H1 (cell line): ENCODE measurements at regions not wholly inside any gene's neighbourhood (a gene's known extent, or its start where the extent isn't known, plus 50 kb on each side); places are given as distances from the start of the nearest gene placed in this dataset.
"Not testable (repeated sequence)": the region's sequence is repeated elsewhere in the genome, so short reads cannot be mapped to it uniquely, and the experiment has no call there.

Experiments used
- CTCF ChIA-PET: fragments of 300-600 bp; sonication (Branson Sonifier 250); formaldehyde crosslinking; loops from one replicate; lab custom pipeline; 2021; ENCODE audit not compliant: partially characterized antibody; lab: Charles Lee
- POLR2A ChIA-PET: fragments of 300-600 bp; sonication (Branson Sonifier 250); formaldehyde crosslinking; loops from one replicate; lab custom pipeline; 2021; ENCODE audit warnings: inconsistent platforms; ENCODE audit not compliant: partially characterized antibody; lab: Charles Lee
- DNase-seq, 2 experiments: peaks; one replicate each; pipeline versions ENCODE4 v3.0.0 to v3.0.0-alpha.2; 2010 to 2022; ENCODE audit warnings: low spot score in 2 of 2, low read depth in 1 of 2, mixed read lengths in 1 of 2
- FAIRE-seq: peaks from 2 replicates; lab custom pipeline; 2011; peaks lifted over from hg19 to GRCh38; lab: Jason Lieb, UNC
- H2AFZ ChIP-seq: 2 replicates; pipeline ENCODE4 v1.8.1; 2012; ENCODE audit warnings: low read length, inconsistent platforms
- H2AK5ac ChIP-seq: 2 replicates; pipeline ENCODE4 v1.6.1; 2013; ENCODE audit warnings: low read depth, low read length
- H2BK120ac ChIP-seq: replicated peaks from 2 replicates; pipeline ENCODE3; 2013; ENCODE audit warnings: low read depth, low read length, inconsistent platforms
- H2BK12ac ChIP-seq: 2 replicates; pipeline ENCODE4 v1.6.1; 2013; ENCODE audit warnings: low read depth, low read length
- H2BK15ac ChIP-seq: 2 replicates; pipeline ENCODE4 v1.6.1; 2013; ENCODE audit warnings: low read length
- H2BK20ac ChIP-seq: 2 replicates; pipeline ENCODE4 v1.6.1; 2013; ENCODE audit warnings: low read length
- H2BK5ac ChIP-seq: 2 replicates; pipeline ENCODE4 v1.6.1; 2013; ENCODE audit warnings: low read depth, low read length
- H3K14ac ChIP-seq: 2 replicates; pipeline ENCODE4 v1.6.1; 2013; ENCODE audit warnings: inconsistent platforms; ENCODE audit not compliant: insufficient read length
- H3K18ac ChIP-seq: 2 replicates; pipeline ENCODE4 v1.6.1; 2013; ENCODE audit warnings: low read length; ENCODE audit errors: extremely low read depth
- H3K23ac ChIP-seq: 2 replicates; pipeline ENCODE4 v1.6.1; 2013; ENCODE audit warnings: inconsistent platforms; ENCODE audit not compliant: insufficient read length
- H3K23me2 ChIP-seq: 2 replicates; pipeline ENCODE4 v1.6.1; 2013; ENCODE audit warnings: low read depth, low read length
- H3K27ac ChIP-seq: 2 replicates; pipeline ENCODE4 v1.6.1; 2011; ENCODE audit warnings: low read depth, low read length, inconsistent platforms
- H3K27me3 ChIP-seq, 4 experiments: replicated peaks in 1 of 4; 1 replicate in 1 of 4; 2 replicates in 3 of 4; pipeline versions ENCODE4 v1.6.1 to v1.8.1; 2011 to 2013; ENCODE audit warnings: low read length in 3 of 4, mild to moderate bottlenecking in 3 of 4, inconsistent platforms in 2 of 4, mixed read lengths in 2 of 4, moderate library complexity in 1 of 4; ENCODE audit not compliant: control insufficient read depth in 3 of 4, insufficient read depth in 3 of 4; ENCODE audit errors: extremely low read depth in 1 of 4
- H3K36me3 ChIP-seq, 4 experiments: 2 replicates each; pipeline versions ENCODE4 v1.6.1 to v1.8.1; 2011 to 2013; ENCODE audit warnings: mild to moderate bottlenecking in 4 of 4, low read length in 3 of 4, moderate library complexity in 2 of 4, control low read depth in 1 of 4, inconsistent platforms in 1 of 4; ENCODE audit not compliant: insufficient read depth in 4 of 4, control insufficient read depth in 2 of 4
- H3K4ac ChIP-seq: replicated peaks from 2 replicates; pipeline ENCODE3; 2013; ENCODE audit warnings: low read length, low read depth, mixed read lengths, inconsistent platforms; ENCODE audit not compliant: insufficient read length
- H3K4me1 ChIP-seq, 4 experiments: replicated peaks in 1 of 4; 1 replicate in 1 of 4; 2 replicates in 3 of 4; pipeline versions ENCODE4 v1.6.1 to v1.8.1; 2011 to 2013; ENCODE audit warnings: low read length in 3 of 4, inconsistent platforms in 2 of 4, mixed read lengths in 1 of 4; ENCODE audit not compliant: insufficient read depth in 4 of 4, control insufficient read depth in 3 of 4
- H3K4me2 ChIP-seq, 2 experiments: 2 replicates each; pipeline versions ENCODE4 v1.6.1 to v1.8.1; 2011 to 2013; ENCODE audit warnings: low read depth in 2 of 2, low read length in 2 of 2, control low read depth in 1 of 2, inconsistent platforms in 1 of 2, mild to moderate bottlenecking in 1 of 2; ENCODE audit not compliant: insufficient read depth in 1 of 2
- H3K4me3 ChIP-seq, 4 experiments: fragments of 200-600, 300-600 bp in 1 of 4; sonication (generic), shearing (Covaris generic), sonication (Bioruptor Twin) in 1 of 4; 2 replicates each; pipeline versions ENCODE4 v1.5.1 to v1.8.1; 2011 to 2016; ENCODE audit warnings: low read length in 4 of 4, low read depth in 3 of 4, control low read depth in 2 of 4, inconsistent platforms in 2 of 4, mild to moderate bottlenecking in 2 of 4, mixed read lengths in 1 of 4, moderate library complexity in 1 of 4; ENCODE audit not compliant: insufficient read depth in 2 of 4; ENCODE audit errors: extremely low read depth in 1 of 4
- H3K56ac ChIP-seq: replicated peaks from 2 replicates; pipeline ENCODE3; 2013; ENCODE audit warnings: low read depth, mild to moderate bottlenecking, mixed read lengths, low read length, inconsistent platforms; ENCODE audit not compliant: insufficient read length
- H3K79me1 ChIP-seq: 2 replicates; pipeline ENCODE4 v1.6.1; 2013; ENCODE audit warnings: low read depth, low read length, control low read depth
- H3K79me2 ChIP-seq, 2 experiments: 2 replicates each; pipeline versions ENCODE4 v1.6.1 to v1.8.1; 2012 to 2013; ENCODE audit warnings: low read length in 2 of 2, mild to moderate bottlenecking in 2 of 2, inconsistent platforms in 1 of 2; ENCODE audit not compliant: insufficient read depth in 2 of 2, control insufficient read depth in 1 of 2
- H3K9ac ChIP-seq, 4 experiments: replicated peaks in 1 of 4; 1 replicate in 1 of 4; 2 replicates in 3 of 4; pipeline versions ENCODE4 v1.6.1 to v1.8.1; 2011 to 2013; ENCODE audit warnings: low read depth in 3 of 4, low read length in 3 of 4, control low read depth in 2 of 4, mild to moderate bottlenecking in 2 of 4, moderate library complexity in 2 of 4, inconsistent platforms in 1 of 4; ENCODE audit errors: extremely low read depth in 1 of 4
- H3K9me3 ChIP-seq, 2 experiments: 2 replicates each; pipeline versions ENCODE4 v1.6.1 to v1.8.1; 2012 to 2013; ENCODE audit warnings: mild to moderate bottlenecking in 2 of 2, moderate library complexity in 2 of 2, control low read depth in 1 of 2, inconsistent platforms in 1 of 2, low read depth in 1 of 2, low read length in 1 of 2, mixed read lengths in 1 of 2; ENCODE audit not compliant: insufficient read depth in 2 of 2
- H4K20me1 ChIP-seq, 2 experiments: replicated peaks in 1 of 2; 2 replicates each; pipeline versions ENCODE3 to v1.8.1; 2011 to 2013; ENCODE audit warnings: inconsistent platforms in 2 of 2, low read length in 2 of 2, mild to moderate bottlenecking in 1 of 2; ENCODE audit not compliant: insufficient read depth in 2 of 2, control insufficient read depth in 1 of 2
- H4K5ac ChIP-seq: 2 replicates; pipeline ENCODE4 v1.6.1; 2013; ENCODE audit warnings: low read length, low read depth, mixed read lengths, inconsistent platforms; ENCODE audit not compliant: insufficient read length
- H4K8ac ChIP-seq: 2 replicates; pipeline ENCODE4 v1.8.0; 2013; ENCODE audit warnings: mild to moderate bottlenecking, moderate library complexity, low read length, inconsistent platforms; ENCODE audit not compliant: insufficient read depth; ENCODE audit errors: extremely low read depth
- H4K91ac ChIP-seq: replicated peaks from 2 replicates; pipeline ENCODE3; 2013; ENCODE audit warnings: low read length, mixed read lengths, inconsistent platforms; ENCODE audit not compliant: insufficient read length
- WGBS, 2 experiments: shearing (Covaris generic) in 1 of 2; methylation state at CpG; one replicate each; pipeline versions ENCODE4 v1.1.6 to v1.1.7; 2013 to 2015; ENCODE audit warnings: low lambda C conversion rate in 2 of 2, mixed read lengths in 2 of 2, inconsistent platforms in 1 of 2, low coverage in 1 of 2, missing lambda C conversion rate in 1 of 2; ENCODE audit not compliant: insufficient replicate concordance in 2 of 2, insufficient coverage in 1 of 2, insufficient read length in 1 of 2; ENCODE audit errors: extremely low coverage in 1 of 2, missing lambda C conversion rate in 1 of 2; 5-methylcytosine and 5-hydroxymethylcytosine counted together

DNA sequence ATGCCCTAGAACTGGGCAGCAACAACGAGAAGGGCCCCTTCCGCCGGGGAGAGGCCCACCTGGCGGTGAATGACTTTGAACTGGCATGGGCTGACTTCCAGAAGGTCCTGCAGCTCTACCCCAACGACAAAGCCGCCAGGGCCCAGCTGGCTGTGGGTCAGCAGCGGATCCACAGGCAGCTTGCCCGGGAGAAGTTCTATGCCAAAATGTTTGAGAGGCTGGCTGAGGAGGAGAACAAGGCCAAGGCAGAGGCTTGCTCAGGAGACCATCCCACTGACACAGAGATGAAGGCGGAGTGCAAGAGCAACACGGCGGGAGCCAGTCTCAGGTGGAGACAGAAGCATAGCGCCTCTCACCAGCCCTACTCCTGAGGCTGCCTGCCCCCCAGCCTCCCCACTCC, 276.6 kb downstream of the SPATA31A1 start:
- H2BK20ac ChIP-seq, H3K23ac ChIP-seq, H3K27ac ChIP-seq, FAIRE-seq, H2BK15ac ChIP-seq, H4K5ac ChIP-seq, CTCF ChIA-PET, H3K79me1 ChIP-seq, H3K9ac ChIP-seq, H2BK120ac ChIP-seq, H3K4me1 ChIP-seq, H2AFZ ChIP-seq, H2AK5ac ChIP-seq, H2BK5ac ChIP-seq, H3K18ac ChIP-seq, H3K4me3 ChIP-seq, H3K36me3 ChIP-seq, H4K91ac ChIP-seq, H4K8ac ChIP-seq, H3K14ac ChIP-seq, H3K79me2 ChIP-seq, H2BK12ac ChIP-seq, H3K56ac ChIP-seq, H3K27me3 ChIP-seq, H3K9me3 ChIP-seq, H3K4ac ChIP-seq, H4K20me1 ChIP-seq, H3K4me2 ChIP-seq, POLR2A ChIA-PET, H3K23me2 ChIP-seq, DNase-seq: not testable (repeated sequence)
- 79% methylated on average over 4 of the region's 12 CpGs; no CpG with 5 or more reads in 1 of the 2 experiments for WGBS, 2 experiments

- CTCF ChIA-PET, H3K27me3 ChIP-seq, H3K4me3 ChIP-seq, H3K9ac ChIP-seq, H3K4ac ChIP-seq, H2BK120ac ChIP-seq, H3K4me1 ChIP-seq, H4K20me1 ChIP-seq, H3K18ac ChIP-seq, H2BK5ac ChIP-seq, H4K8ac ChIP-seq, H2AK5ac ChIP-seq, POLR2A ChIA-PET, FAIRE-seq, H2AFZ ChIP-seq, H2BK20ac ChIP-seq, H2BK12ac ChIP-seq, H3K14ac ChIP-seq, H3K23me2 ChIP-seq, H2BK15ac ChIP-seq, H3K27ac ChIP-seq, H4K91ac ChIP-seq, H3K79me2 ChIP-seq, H3K4me2 ChIP-seq, H4K5ac ChIP-seq, H3K79me1 ChIP-seq, H3K9me3 ChIP-seq, H3K23ac ChIP-seq, H3K36me3 ChIP-seq, DNase-seq, H3K56ac ChIP-seq: not testable (repeated sequence)
These were observed 293.6 kb downstream of the SPATA31A1 start for GRCh38 chr9:39649029-39649428.
